ENCODE measurements at regions not wholly inside any gene's neighbourhood (a gene's known extent, or its start where the extent isn't known, plus 50 kb on each side); places are given as distances from the start of the nearest gene placed in this dataset.
"Not testable (repeated sequence)": the region's sequence is repeated elsewhere in the genome, so short reads cannot be mapped to it uniquely, and the experiment has no call there.

DNA sequence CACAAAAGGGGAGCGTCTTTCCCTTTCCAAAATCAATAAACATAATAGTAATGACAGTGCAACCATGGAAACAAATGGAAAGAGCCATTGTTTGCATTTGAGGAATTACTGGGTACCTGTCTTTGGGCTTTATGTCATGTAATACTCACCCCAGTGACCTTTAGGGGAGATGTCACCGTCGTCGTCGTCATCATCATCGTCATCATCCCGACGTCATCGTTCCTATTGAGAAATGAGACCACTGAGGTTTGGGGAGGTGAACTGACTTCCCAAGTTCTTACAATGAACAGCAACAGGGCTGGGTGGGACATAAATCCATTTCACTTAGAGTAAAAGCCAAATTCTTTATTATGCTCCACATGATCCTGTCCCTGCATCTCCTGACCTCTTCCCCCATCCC lies 168.9 kb upstream of the KAZN start:
- ChIA-PET CTCF (no interaction called here), POLR2A (no interaction called here)
- H3K4me2 ChIP-seq (ENCODE audit: insufficient read depth, low read length), result no peak overlapping the region
- no peak for DNase-seq (ENCODE audit: low read depth, low spot score)
- no peaks in the 10 kb centered on the region for H3K36me3 ChIP-seq (ENCODE audit: control insufficient read depth in 2 of 2, extremely low read depth in 1 of 2, insufficient read depth in 2 of 2, low read length in 2 of 2)
- H3K9me1 ChIP-seq (replicated peaks; ENCODE audit: control insufficient read depth, extremely low read depth, insufficient read depth, low read length), result no peaks in the 10 kb centered on the region
- no peaks in the 10 kb centered on the region for H3K79me2 ChIP-seq (ENCODE audit: control insufficient read depth, insufficient read depth, low read length)
- no peak for TF ChIP-seq POLR2AphosphoS5 (IDR thresholded peaks at IDR 0.05; ENCODE audit: insufficient read depth, low read depth, low read length)
- TF ChIP-seq MYC (IDR thresholded peaks at IDR 0.05; ENCODE audit: low read depth, low read length), result no peak
- TF ChIP-seq, protein P1, sequence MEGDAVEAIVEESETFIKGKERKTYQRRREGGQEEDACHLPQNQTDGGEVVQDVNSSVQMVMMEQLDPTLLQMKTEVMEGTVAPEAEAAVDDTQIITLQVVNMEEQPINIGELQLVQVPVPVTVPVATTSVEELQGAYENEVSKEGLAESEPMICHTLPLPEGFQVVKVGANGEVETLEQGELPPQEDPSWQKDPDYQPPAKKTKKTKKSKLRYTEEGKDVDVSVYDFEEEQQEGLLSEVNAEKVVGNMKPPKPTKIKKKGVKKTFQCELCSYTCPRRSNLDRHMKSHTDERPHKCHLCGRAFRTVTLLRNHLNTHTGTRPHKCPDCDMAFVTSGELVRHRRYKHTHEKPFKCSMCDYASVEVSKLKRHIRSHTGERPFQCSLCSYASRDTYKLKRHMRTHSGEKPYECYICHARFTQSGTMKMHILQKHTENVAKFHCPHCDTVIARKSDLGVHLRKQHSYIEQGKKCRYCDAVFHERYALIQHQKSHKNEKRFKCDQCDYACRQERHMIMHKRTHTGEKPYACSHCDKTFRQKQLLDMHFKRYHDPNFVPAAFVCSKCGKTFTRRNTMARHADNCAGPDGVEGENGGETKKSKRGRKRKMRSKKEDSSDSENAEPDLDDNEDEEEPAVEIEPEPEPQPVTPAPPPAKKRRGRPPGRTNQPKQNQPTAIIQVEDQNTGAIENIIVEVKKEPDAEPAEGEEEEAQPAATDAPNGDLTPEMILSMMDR (IDR thresholded peaks at IDR 0.05; ENCODE audit: extremely low read depth in 1 of 2, insufficient read depth in 1 of 2, low read depth in 1 of 2, low read length in 2 of 2), result no peak
- TF ChIP-seq FOS (IDR thresholded peaks at IDR 0.05; ENCODE audit: borderline replicate concordance, insufficient read depth, low read length), result no peak
- TF ChIP-seq EZH2 (IDR thresholded peaks at IDR 0.05; ENCODE audit: borderline replicate concordance, low read depth, low read length, severe bottlenecking), result no peak
- TF ChIP-seq JUN (IDR thresholded peaks at IDR 0.05; ENCODE audit: borderline replicate concordance, insufficient read depth, insufficient read length, low read depth), result no peak
- TF ChIP-seq, protein P2, sequence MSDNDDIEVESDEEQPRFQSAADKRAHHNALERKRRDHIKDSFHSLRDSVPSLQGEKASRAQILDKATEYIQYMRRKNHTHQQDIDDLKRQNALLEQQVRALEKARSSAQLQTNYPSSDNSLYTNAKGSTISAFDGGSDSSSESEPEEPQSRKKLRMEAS (IDR thresholded peaks at IDR 0.05; ENCODE audit: insufficient read depth, insufficient read length), result no peak
- no peak for TF ChIP-seq GATA2 (IDR thresholded peaks at IDR 0.05; ENCODE audit: insufficient read depth, insufficient read length, low read depth, low read length)
- TF ChIP-seq POLR2A (IDR thresholded peaks at IDR 0.05; ENCODE audit: low read depth, low read length), result no peak
- H3K9ac ChIP-seq (replicated peaks; ENCODE audit: extremely low read depth, insufficient read depth, low read length), result no peak overlapping the region
- BruUV-seq (replicated peaks), result no TSS peak
- no peaks in the 10 kb centered on the region for H3K27me3 ChIP-seq (ENCODE audit: control insufficient read depth in 2 of 2, insufficient read depth in 2 of 2, low read length in 2 of 2)
- H3K9me3 ChIP-seq (replicated peaks; ENCODE audit: control insufficient read depth, insufficient read depth, low read length), result peaks cover 2% of the 10 kb centered on the region
- FAIRE-seq, result no peak
- no peak overlapping the region for H2AFZ ChIP-seq (ENCODE audit: low read depth, low read length)
- dilution Hi-C loops (cut with MboI; ENCODE audit: extremely low pct_ligation_motif_present, low sequenced_read_pairs) (no loop called here), intact Hi-C loops (cut with micrococcal nuclease) (no loop called here)
- no peak overlapping the region for H3K4me3 ChIP-seq (replicated peaks in 1 of 3; ENCODE audit: insufficient read depth in 1 of 3, low read depth in 1 of 3, low read length in 3 of 3)
- no peaks in the 10 kb centered on the region for H3K4me1 ChIP-seq (ENCODE audit: control insufficient read depth, extremely low read depth, insufficient read depth, low read length)
- no peaks in the 10 kb centered on the region for H4K20me1 ChIP-seq (replicated peaks; ENCODE audit: control insufficient read depth, extremely low read depth, insufficient read depth, low read length)
- H3K27ac ChIP-seq (ENCODE audit: insufficient read depth, low read depth, low read length), result no peak overlapping the region

DNA sequence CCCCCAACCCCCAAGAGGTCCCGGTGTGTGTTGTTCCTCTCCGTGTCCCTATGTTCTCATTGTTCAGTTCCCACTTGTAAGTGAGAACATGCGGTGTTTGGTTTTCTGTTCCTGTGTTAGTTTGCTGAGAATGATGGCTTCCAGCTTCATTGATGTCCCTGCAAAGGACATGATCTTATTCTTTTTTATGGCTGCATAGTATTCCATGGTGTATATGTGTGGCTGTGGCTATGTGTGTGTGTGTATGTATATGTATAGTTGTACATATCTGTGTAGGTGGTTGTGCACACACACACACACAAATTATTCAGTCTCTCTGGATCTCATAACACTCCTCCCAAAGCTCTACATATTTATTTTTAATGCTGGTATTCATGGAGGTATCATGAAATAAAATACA lies 165.8 kb upstream of the KAZN start:
- H3K4me3 ChIP-seq (replicated peaks in 1 of 3; ENCODE audit: insufficient read depth in 1 of 3, low read depth in 1 of 3, low read length in 3 of 3); CTCF ChIA-PET; H3K27ac ChIP-seq (ENCODE audit: insufficient read depth, low read depth, low read length); H3K4me2 ChIP-seq (ENCODE audit: insufficient read depth, low read length); dilution Hi-C loops (cut with MboI; ENCODE audit: extremely low pct_ligation_motif_present, low sequenced_read_pairs); H4K20me1 ChIP-seq (replicated peaks; ENCODE audit: control insufficient read depth, extremely low read depth, insufficient read depth, low read length); H2AFZ ChIP-seq (ENCODE audit: low read depth, low read length); H3K9me3 ChIP-seq (replicated peaks; ENCODE audit: control insufficient read depth, insufficient read depth, low read length); H3K36me3 ChIP-seq (ENCODE audit: control insufficient read depth in 2 of 2, extremely low read depth in 1 of 2, insufficient read depth in 2 of 2, low read length in 2 of 2); H3K27me3 ChIP-seq (ENCODE audit: control insufficient read depth in 2 of 2, insufficient read depth in 2 of 2, low read length in 2 of 2); H3K9me1 ChIP-seq (replicated peaks; ENCODE audit: control insufficient read depth, extremely low read depth, insufficient read depth, low read length); DNase-seq (ENCODE audit: low read depth, low spot score); H3K79me2 ChIP-seq (ENCODE audit: control insufficient read depth, insufficient read depth, low read length); POLR2A ChIA-PET; H3K4me1 ChIP-seq (ENCODE audit: control insufficient read depth, extremely low read depth, insufficient read depth, low read length); FAIRE-seq; BruUV-seq (replicated peaks); intact Hi-C loops (cut with micrococcal nuclease); H3K9ac ChIP-seq (replicated peaks; ENCODE audit: extremely low read depth, insufficient read depth, low read length): not testable (repeated sequence)
